Karpas-422 (cell line): ENCODE measurements at regions not wholly inside any gene's neighbourhood (a gene's known extent, or its start where the extent isn't known, plus 50 kb on each side); places are given as distances from the start of the nearest gene placed in this dataset.

Experiments used
- DNase-seq: peaks from one replicate; pipeline ENCODE4 v3.0.0-alpha.2; 2015
- H2AFZ ChIP-seq: fragments of 200-600 bp; sonication (generic); 2 replicates; pipeline ENCODE4 v1.6.1; 2014; ENCODE audit warnings: antibody characterized with exemption, low read length, mixed read lengths
- H3K27ac ChIP-seq: fragments of 200-600 bp; sonication (generic); 2 replicates; pipeline ENCODE4 v1.5.1; 2014; ENCODE audit warnings: mild to moderate bottlenecking, low read length, moderate library complexity
- H3K27me3 ChIP-seq: fragments of 200-600 bp; sonication (generic); 2 replicates; pipeline ENCODE4 v1.6.1; 2014; ENCODE audit warnings: low read length, mixed read lengths
- H3K36me3 ChIP-seq: fragments of 200-600 bp; sonication (generic); 2 replicates; pipeline ENCODE4 v1.6.1; 2014; ENCODE audit warnings: low read length, mixed read lengths; ENCODE audit not compliant: insufficient read depth
- H3K4me1 ChIP-seq: fragments of 200-600 bp; sonication (generic); 2 replicates; pipeline ENCODE4 v1.6.1; 2014; ENCODE audit warnings: mild to moderate bottlenecking, low read length, mixed read lengths
- H3K4me2 ChIP-seq: fragments of 200-600 bp; sonication (generic); 2 replicates; pipeline ENCODE4 v1.6.1; 2014; ENCODE audit warnings: low read length, low read depth, mild to moderate bottlenecking; ENCODE audit not compliant: poor library complexity, severe bottlenecking
- H3K4me3 ChIP-seq: fragments of 200-600 bp; sonication (generic); 2 replicates; pipeline ENCODE4 v1.5.1; 2014; ENCODE audit warnings: mild to moderate bottlenecking, antibody characterized with exemption, low read length, mixed read lengths
- H3K79me2 ChIP-seq: fragments of 200-600 bp; sonication (generic); 2 replicates; pipeline ENCODE4 v1.6.1; 2014; ENCODE audit warnings: mild to moderate bottlenecking, low read length, mixed read lengths
- H3K9ac ChIP-seq: fragments of 200-600 bp; sonication (generic); 2 replicates; pipeline ENCODE4 v1.6.0; 2014; ENCODE audit warnings: low read length
- H3K9me2 ChIP-seq: fragments of 200-600 bp; sonication (generic), shearing (Covaris generic); replicated peaks from 2 replicates; pipeline ENCODE4 v1.6.0; 2014; ENCODE audit warnings: mild to moderate bottlenecking, low read length, moderate library complexity; ENCODE audit not compliant: insufficient read depth
- H3K9me3 ChIP-seq: fragments of 300-700, 200-600 bp; sonication (generic); 2 replicates; pipeline ENCODE4 v1.6.1; 2014; ENCODE audit warnings: low read length, mixed read lengths
- H4K20me1 ChIP-seq: fragments of 200-600 bp; sonication (generic); 2 replicates; pipeline ENCODE4 v1.6.1; 2014; ENCODE audit warnings: mild to moderate bottlenecking, antibody characterized with exemption, low read length, low read depth; ENCODE audit not compliant: insufficient read depth

GRCh38 chr15:70410371-70410985 lies 312.8 kb upstream of the TLE3 start:
- no peak overlapping the region for H3K4me3 ChIP-seq
- no peak overlapping the region for H3K27ac ChIP-seq
- no peaks in the 10 kb centered on the region for H3K36me3 ChIP-seq
- H3K9me3 ChIP-seq = no peaks in the 10 kb centered on the region
- H4K20me1 ChIP-seq = no peaks in the 10 kb centered on the region
- no peaks in the 10 kb centered on the region for H3K27me3 ChIP-seq
- no peaks in the 10 kb centered on the region for H3K9me2 ChIP-seq
- H3K4me1 ChIP-seq = no peaks in the 10 kb centered on the region
- H2AFZ ChIP-seq = no peak overlapping the region
- H3K4me2 ChIP-seq = no peak overlapping the region
- H3K79me2 ChIP-seq = no peaks in the 10 kb centered on the region
- H3K9ac ChIP-seq = no peak overlapping the region
- DNase-seq = no peak

GRCh38 chr15:70409388-70409787 lies 311.7 kb upstream of the TLE3 start:
- Histone ChIP-seq H3K4me3 (no peak overlapping the region), H3K9me2 (no peaks in the 10 kb centered on the region), H3K27me3 (no peaks in the 10 kb centered on the region), H3K9ac (no peak overlapping the region), H4K20me1 (no peaks in the 10 kb centered on the region), H3K27ac (no peak overlapping the region), H3K36me3 (no peaks in the 10 kb centered on the region), H3K4me1 (no peaks in the 10 kb centered on the region), H2AFZ (no peak overlapping the region), H3K4me2 (no peak overlapping the region), H3K9me3 (no peaks in the 10 kb centered on the region), H3K79me2 (no peaks in the 10 kb centered on the region)
- DNase-seq = no peak

- H3K9ac ChIP-seq = no peak overlapping the region
- no peaks in the 10 kb centered on the region for H3K36me3 ChIP-seq
- no peak overlapping the region for H3K4me2 ChIP-seq
- no peaks in the 10 kb centered on the region for H4K20me1 ChIP-seq
- H3K27me3 ChIP-seq = no peaks in the 10 kb centered on the region
- H3K4me1 ChIP-seq = no peaks in the 10 kb centered on the region
- no peak overlapping the region for H3K27ac ChIP-seq
- H3K9me2 ChIP-seq = no peaks in the 10 kb centered on the region
- H3K9me3 ChIP-seq = no peaks in the 10 kb centered on the region
- H3K4me3 ChIP-seq = no peak overlapping the region
- DNase-seq = no peak
- H3K79me2 ChIP-seq = no peaks in the 10 kb centered on the region
- H2AFZ ChIP-seq = no peak overlapping the region
Observed at GRCh38 chr15:70407955-70408354, 310.2 kb upstream of the TLE3 start.

- Histone ChIP-seq H3K4me3 (no peak overlapping the region), H3K9ac (no peak overlapping the region), H3K9me2 (no peaks in the 10 kb centered on the region), H3K4me2 (no peak overlapping the region), H3K4me1 (no peaks in the 10 kb centered on the region), H2AFZ (no peak overlapping the region), H3K27me3 (no peaks in the 10 kb centered on the region), H3K36me3 (no peaks in the 10 kb centered on the region), H4K20me1 (no peaks in the 10 kb centered on the region), H3K9me3 (no peaks in the 10 kb centered on the region), H3K79me2 (no peaks in the 10 kb centered on the region), H3K27ac (no peak overlapping the region)
- no peak for DNase-seq
Observed at GRCh38 chr15:70407336-70407670, 309.6 kb upstream of the TLE3 start.

GRCh38 chr15:70406617-70407335 lies 309.1 kb upstream of the TLE3 start:
- no peak for DNase-seq
- H3K4me2 ChIP-seq = no peak overlapping the region
- H3K27ac ChIP-seq = no peak overlapping the region
- no peak overlapping the region for H3K4me3 ChIP-seq
- H3K4me1 ChIP-seq = no peaks in the 10 kb centered on the region
- H2AFZ ChIP-seq = no peak overlapping the region
- H3K79me2 ChIP-seq = no peaks in the 10 kb centered on the region
- no peaks in the 10 kb centered on the region for H3K36me3 ChIP-seq
- H3K9ac ChIP-seq = no peak overlapping the region
- H3K9me3 ChIP-seq = no peaks in the 10 kb centered on the region
- no peaks in the 10 kb centered on the region for H4K20me1 ChIP-seq
- no peaks in the 10 kb centered on the region for H3K9me2 ChIP-seq
- H3K27me3 ChIP-seq = no peaks in the 10 kb centered on the region

GRCh38 chr15:70401709-70402108 lies 304.0 kb upstream of the TLE3 start:
- Histone ChIP-seq H3K9me2 (no peaks in the 10 kb centered on the region), H3K4me2 (no peak overlapping the region), H3K9ac (no peak overlapping the region), H3K27me3 (no peaks in the 10 kb centered on the region), H3K36me3 (no peaks in the 10 kb centered on the region), H3K27ac (no peak overlapping the region), H4K20me1 (no peaks in the 10 kb centered on the region), H3K4me3 (no peak overlapping the region), H3K4me1 (peaks cover 6% of the 10 kb centered on the region), H2AFZ (no peak overlapping the region), H3K79me2 (no peaks in the 10 kb centered on the region), H3K9me3 (no peaks in the 10 kb centered on the region)
- no peak for DNase-seq

- H3K27ac ChIP-seq = no peak overlapping the region
Observed at GRCh38 chr15:70400766-70401541, 303.2 kb upstream of the TLE3 start.

GRCh38 chr15:70399204-70399603 lies 301.5 kb upstream of the TLE3 start:
- Histone ChIP-seq H3K9me2 (no peaks in the 10 kb centered on the region), H3K4me3 (no peak overlapping the region), H3K4me2 (no peak overlapping the region), H3K9ac (no peak overlapping the region), H3K36me3 (no peaks in the 10 kb centered on the region), H3K27ac (no peak overlapping the region), H3K9me3 (no peaks in the 10 kb centered on the region), H2AFZ (no peak overlapping the region), H3K79me2 (no peaks in the 10 kb centered on the region), H4K20me1 (no peaks in the 10 kb centered on the region), H3K27me3 (no peaks in the 10 kb centered on the region), H3K4me1 (peaks cover 6% of the 10 kb centered on the region)
- no peak for DNase-seq

More at GRCh38 chr15:70400766-70401541, 303.2 kb upstream of the TLE3 start:
- no peaks in the 10 kb centered on the region for H3K9me3 ChIP-seq
- H3K9ac ChIP-seq = no peak overlapping the region
- no peaks in the 10 kb centered on the region for H3K27me3 ChIP-seq
- no peak for DNase-seq
- H3K36me3 ChIP-seq = no peaks in the 10 kb centered on the region
- peaks cover 6% of the 10 kb centered on the region for H3K4me1 ChIP-seq
- no peak overlapping the region for H3K4me3 ChIP-seq
- no peak overlapping the region for H3K4me2 ChIP-seq
- H3K9me2 ChIP-seq = no peaks in the 10 kb centered on the region
- no peaks in the 10 kb centered on the region for H4K20me1 ChIP-seq
- no peaks in the 10 kb centered on the region for H3K79me2 ChIP-seq
- no peak overlapping the region for H2AFZ ChIP-seq
